Suppressor macrophage (primary cell): ENCODE measurements at regions not wholly inside any gene's neighbourhood (a gene's known extent, or its start where the extent isn't known, plus 50 kb on each side); places are given as distances from the start of the nearest gene placed in this dataset.

ENCODE experiments used
- DNase-seq, 4 experiments: peaks; one replicate each; pipeline ENCODE4 v3.0.0-alpha.2; 2020 to 2022

DNA sequence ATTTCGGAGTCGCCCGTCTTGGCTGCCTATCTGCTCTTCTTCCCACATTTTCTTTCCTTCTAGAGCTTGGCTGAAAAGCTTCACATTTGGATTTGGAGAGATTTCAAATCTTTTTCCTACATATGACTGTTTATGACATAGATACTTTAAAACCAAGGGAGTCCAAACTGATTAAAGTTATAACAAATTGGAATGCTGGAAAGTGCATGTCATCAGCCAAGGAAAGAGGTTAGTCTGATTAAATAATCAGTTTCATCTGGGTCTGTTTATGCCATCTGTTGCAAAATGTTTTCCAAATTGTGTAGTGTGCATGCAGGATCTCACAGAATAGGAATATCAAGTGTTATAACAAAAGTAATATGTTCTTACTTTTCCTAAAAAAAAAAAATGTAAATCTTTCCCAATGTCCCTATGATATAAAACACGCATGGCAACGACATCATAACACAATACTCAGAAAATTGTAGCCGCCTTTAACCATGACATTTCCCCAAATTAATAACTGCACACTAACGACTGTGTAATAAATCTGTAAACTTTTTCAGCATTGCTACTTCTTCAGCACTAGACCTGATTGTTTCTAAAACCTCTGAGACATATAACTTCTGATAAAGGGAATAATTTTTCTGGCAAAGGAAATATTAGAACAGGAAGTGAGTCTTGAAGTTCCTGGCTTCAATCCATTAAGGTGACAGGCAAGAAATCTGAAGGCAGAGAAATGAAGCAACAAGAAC, 230.2 kb upstream of the FOXQ1 start:
- DNase-seq = no peak

DNA sequence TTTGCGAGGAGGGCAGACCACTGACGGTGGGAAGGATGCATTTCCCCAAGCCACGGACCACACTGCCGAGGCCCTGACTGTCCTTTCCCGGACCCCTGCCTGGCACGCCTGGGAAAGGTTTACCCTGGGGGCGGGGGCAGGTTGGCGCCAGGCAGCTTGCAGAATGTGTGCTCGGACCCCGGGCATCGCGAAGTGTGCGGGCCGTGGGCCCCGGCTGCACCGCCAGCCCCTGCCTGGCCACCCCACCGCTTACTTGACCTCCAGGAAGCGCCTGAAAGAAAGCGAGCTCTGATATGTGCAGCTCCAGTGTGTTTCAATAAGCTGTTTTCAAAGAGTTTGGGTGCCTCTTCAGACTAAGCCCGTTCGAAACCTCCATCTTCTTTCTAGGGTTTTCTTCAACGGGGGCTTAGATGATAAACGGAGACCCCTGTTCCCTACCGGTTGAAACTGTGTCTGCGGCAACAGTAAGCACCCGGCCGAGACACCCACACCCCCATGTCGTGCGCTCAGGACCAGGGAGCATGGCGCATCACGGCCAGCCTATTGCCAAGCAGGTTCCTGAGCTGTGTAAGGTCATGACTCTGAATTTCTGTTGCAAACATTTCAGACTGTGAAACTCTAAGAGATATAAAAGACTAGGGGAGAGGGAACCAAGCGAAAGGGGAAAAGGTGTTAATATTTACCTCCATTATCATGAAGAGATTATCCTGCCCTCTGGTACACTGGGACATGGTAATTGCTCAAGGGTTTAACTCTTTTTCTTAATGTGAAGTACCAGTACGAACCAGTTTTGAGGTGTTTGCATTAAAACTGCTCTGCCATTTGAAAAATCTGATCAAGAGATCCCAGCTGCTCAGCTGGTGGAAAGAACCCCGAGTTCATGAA, 231.2 kb upstream of the FOXQ1 start:
- DNase-seq = no peak

DNA sequence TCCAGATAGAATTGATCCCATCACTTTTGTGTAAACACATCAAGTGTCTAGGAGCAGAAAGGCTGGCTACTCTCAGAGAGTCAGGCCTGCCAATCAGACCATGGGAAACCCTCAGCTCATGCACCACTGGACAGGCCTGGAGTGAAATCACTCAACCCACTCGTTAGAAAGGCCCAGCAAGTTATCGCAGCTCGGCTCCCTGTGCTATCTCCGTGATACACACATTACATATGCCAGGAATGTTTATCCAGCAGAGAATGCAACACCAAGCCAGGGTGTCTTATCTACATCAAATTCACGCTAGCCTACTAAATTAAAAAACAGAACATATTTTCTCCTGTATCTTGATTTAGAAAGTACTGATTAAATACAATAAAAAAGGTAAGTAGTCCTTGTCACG, 232.4 kb upstream of the FOXQ1 start:
- no peak for DNase-seq

DNA sequence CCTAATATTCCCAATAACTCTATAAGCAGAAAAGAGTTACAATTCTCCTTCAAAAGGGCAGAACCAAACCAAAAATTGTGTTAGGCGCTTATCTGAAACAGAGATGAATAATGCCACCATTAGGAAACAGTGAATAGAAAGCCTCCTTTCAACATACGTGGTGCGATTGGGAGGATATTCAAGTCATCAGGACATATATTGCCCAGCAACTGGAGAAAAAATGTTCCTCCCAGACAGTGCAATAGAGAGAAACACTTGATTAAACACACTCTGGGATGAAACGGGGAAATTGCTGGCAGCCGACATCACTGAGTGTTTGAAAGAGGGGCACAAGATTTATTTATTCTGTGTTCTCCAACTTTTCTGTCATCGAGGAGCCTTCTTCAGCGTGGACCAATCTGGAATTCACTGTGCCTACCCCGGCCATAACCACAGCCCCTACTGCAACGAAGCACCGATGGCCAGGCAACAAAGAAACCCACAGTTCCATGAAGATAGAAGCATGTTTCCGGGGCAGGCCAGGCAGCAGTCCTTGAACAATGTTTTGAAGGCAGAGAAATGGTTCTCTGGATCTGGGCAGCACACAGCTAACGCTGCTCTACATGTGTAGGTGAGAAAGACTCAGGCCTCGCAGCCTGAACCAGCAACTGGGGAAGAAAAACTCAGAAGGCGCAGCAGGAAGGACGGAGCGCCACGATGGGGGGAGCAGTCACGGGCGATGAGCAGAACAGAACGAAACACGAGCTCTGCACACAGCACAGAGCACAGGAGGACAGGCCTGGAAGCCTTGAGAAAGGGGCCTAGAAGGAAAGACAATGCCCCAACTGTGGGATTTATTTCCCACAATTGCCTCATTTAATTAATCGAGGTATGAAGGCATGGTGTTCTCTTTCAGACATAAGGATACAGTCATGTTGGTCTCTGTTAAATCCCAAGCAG, 234.2 kb upstream of the FOXQ1 start:
- DNase-seq = no peak

DNA sequence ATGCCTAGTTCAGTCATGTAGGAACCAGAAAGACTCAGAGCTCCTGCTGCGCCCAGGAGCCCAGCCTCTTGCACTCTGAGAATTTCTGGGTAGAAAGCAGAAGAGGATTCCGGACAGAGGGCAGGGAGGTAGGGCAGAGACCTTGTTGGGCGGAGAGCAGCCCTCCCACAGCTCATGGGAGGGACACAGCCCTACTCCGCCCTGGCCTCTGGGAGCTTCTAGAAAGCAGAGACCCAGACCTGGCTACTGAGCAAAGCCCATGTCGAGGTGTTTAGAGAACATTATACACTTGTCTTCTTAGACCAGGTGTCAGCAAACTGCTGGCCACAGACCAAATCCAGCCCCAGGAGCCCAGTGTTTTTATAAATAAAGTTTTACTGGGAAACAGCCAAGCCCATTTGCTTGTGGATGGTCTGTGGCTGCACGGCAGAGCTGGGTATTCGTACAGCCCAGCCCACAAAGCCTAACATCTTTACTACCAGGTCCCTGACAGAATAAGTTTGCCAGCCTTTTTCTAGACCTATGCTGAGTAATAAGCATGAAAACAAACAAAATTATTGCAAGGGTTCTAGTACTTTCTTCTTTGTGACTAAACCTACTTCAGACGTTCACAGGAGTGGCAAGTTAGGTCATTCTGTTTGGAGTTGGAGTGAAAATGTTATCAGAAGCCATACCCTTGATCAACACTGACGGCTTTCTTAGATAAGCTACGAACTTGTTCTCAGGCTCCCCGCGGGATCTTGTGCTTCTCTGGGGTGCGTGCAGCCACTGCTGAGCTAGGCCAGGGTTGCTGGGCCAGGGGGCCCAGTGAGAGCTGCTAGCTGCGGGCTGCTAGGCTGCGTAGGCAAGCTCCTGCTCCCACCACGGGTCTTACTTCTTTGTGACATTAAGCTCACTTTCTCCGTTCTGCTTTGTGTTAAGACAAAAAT, 235.1 kb upstream of the FOXQ1 start:
- DNase-seq = no peak

DNA sequence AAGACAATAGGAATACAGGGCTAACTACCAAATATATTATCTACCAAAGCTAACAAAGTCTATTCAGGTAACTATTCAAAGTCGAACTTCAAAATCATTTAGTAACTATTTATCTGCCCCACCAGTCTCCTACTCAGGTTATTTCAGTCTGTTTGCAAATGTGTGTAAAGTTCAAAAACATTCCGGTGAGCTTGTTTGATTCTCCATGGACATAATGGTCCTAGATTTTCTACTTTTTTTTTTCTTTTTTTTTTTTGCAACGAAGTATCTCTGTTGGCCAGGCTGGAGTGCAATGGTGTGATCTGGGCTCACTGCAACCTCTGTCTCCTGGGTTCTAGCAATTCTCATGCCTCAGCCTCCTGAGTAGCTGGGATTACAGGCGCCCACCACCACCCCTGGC, 236.0 kb upstream of the FOXQ1 start:
- DNase-seq = no peak

DNA sequence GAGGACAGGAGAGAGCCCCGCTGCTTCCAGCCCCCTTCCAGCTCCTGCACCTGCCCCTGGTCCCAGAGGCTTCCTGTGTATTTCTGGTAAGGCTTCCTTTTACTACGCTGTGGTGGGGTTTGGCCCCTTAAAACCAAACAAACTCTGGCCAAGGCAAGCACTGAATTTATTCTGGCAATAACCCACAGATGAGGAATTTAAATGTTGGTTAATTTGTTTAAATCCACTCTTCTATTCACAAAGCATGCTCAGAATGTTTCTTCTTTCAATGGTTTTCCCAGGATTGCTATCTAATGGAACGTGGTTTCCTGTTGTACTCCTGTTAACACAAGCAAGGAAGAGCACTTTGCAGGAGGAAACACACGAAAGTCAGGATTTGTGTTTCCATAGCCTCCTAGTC, 236.5 kb upstream of the FOXQ1 start:
- no peak for DNase-seq

DNA sequence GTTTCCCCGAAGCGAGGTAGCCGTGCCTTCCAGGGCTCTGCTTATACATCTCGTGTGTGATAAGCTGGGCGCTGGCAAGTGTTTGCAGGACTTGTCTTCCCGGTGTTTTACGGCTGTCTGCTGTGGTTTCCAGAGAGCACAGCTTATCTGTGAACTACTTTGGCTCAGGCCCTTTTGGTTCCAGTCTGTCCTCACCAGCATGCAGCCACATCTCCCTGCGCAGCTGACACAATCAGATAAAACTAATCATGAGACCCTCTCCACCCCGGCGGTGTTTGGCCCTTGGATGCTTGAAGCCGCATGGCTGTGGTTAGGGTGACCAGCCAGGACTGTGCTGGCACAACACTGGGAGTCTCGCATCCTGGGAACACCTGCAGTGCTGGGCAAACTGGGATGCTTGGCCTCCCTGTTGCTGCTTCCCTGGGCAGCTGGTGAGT, 241.8 kb upstream of the FOXQ1 start:
- no peak for DNase-seq

DNA sequence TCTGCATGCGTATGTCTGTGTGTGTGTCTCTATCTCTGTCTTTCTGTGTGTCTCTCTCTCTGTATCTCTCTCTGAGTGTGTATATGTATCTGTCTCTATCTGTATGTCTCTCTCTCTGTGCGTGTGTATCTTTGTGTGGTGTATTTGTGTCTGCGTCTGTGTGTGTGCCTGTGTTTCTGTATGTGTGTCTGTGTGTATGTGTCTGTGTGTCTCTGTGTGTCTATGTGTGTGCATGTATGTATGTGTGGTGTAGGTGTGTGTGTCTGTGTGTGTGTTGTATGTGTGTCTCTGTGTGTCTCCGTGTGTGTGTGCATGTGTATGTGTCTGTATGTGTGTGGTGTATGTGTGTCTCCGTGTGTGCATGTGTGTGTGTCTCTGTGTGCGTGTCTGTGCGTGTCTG, 243.0 kb upstream of the FOXQ1 start:
- no peak for DNase-seq

DNA sequence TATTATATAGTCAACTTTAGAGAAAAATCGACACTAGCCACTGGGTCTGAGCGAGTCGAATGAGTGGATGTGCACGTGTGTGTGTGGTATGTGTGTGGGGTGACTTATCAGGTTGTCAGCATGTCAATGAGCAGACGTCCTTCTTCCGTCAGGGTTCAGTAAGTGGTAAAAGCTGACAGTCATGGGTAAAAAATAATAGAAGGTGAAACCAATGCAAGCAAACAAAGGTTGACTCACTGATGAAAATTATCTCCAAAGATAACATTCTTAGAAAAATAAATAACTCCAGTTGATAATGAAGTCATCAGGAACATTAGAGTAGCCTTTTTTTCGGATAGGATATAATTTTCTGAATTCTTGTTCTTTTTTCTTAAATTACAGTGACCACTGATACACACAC, 243.8 kb upstream of the FOXQ1 start:
- DNase-seq = no peak

DNA sequence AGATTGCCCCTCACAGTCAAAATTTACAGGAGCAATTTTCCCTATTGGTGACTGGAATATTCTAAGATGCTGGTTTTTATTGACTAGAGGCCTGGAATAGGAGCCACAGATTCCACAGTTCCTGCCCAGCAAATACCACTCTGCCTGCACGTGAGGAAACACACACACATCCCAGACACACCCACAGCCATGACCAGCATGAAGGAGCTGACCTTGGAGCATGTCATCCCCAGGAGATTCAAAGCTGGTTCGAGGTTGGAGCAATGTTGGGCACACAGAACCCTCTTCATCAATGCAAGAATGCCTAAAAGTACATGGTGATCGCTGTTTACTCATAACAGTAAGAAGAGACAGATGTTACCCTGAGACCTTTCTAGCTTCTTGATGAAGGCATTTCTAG, 244.6 kb upstream of the FOXQ1 start:
- no peak for DNase-seq

DNA sequence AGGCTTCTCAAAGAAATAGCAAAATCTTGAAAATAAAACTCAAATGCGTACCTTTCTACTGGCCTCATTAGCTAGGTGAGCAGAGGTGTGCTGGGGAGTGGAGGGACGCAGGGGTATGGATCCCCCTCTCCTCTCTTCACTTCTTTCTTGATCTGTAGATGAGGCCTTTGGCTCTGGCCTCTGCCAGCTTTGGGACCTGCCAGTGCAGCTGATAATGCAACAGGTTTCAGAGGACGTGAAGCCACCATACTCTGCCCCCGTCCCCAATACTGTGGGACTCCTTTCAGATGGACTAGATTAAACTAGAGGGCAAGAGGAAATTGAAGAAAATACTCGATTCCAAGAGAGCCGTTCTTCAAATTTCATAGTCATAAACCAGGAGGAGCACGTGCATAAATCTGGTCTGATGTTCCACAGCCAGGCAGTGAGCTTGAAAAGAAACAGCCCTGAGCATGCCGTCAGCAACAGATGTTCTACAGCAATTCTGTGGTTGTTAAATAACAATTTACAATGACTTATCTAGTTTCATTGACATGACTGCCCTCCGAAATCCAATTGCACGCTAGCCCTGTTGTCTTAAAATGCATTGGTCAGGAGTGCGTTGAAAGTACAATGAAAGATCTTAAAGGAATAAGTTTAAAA, 245.3 kb upstream of the FOXQ1 start:
- DNase-seq = no peak

DNA sequence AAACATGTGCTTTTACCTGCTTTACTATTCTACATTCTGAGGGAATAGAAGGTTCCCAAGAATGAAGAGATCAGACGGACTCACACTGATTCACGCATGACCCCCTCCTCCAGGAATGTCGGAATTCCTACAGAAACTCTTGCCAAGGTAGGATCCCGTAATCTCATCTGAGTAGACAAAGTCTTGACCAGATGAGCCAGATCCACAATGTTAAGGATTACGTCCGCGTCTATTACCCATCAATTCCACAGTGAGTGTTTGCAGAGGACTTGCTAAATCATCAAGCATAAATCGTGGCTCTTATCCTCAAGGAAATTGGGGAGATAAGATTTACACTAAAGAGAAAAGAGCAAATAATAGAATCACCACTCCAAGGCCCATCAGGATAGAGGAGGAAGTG, 245.9 kb upstream of the FOXQ1 start:
- DNase-seq = no peak

DNA sequence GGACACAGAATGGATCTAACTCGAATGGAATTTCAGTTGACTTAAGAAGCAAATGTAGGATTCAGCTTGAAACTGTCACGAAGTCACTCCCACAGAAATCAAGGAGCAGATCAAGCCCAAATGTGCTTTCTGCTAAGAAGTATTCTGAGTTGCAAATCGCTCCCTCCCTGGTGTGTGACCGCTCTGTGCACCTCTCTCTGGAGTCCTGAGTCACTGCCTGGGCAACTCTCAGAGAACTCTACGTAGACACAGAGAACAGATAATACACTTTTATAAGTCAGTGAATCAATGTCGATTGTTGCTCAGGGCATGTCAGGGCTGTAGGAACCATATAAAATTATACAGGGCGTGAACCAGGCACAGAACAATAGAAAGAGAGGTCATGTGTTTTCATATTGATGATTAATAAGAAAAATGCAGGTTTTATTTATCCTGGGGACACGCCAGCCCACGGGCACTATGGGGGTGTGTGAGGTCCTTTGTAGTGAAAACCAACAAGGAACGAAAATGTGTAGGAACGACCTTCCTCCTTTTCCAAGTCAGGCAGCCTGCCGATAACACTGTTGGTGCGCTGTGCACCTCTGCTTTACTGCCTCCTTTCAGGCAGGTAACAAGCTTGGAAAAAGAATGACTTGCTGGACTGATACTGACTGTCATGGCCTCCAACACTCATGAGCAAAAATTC, 248.1 kb upstream of the FOXQ1 start:
- DNase-seq = no peak

DNA sequence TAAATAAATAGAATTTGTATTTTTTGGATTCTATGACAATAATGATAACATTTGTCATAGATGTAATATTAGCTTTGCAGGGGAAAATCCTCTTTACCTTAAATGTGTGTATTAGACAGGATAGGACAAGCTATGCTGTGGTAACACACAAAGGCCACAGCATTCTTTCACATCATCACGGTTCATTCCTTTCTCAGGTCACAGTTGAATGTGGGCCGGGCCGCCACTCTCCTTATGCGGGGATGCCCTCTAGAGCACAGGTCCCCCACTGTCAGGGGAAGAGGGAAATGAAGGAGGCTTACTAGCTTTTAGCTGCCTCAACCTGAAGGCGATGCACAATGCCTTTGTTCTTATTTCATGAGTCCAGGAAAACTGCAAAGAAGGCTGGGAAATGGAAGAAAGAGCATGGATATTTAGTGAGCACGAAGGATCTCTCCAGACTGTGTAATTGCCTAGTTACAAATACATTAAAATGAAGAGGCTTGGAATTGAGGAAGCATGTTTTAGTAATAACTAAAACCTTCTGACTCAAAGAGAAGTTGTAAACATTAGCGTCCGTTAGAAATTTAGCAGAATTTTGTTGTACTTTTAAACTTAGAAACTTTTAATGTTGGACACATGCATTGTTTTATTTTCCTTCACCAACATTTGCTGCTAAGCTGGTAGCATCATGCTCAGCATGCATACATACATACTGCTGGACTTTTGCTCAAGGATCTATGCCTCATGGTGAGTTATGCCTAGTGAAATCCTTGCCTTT, 248.9 kb upstream of the FOXQ1 start:
- DNase-seq = no peak

DNA sequence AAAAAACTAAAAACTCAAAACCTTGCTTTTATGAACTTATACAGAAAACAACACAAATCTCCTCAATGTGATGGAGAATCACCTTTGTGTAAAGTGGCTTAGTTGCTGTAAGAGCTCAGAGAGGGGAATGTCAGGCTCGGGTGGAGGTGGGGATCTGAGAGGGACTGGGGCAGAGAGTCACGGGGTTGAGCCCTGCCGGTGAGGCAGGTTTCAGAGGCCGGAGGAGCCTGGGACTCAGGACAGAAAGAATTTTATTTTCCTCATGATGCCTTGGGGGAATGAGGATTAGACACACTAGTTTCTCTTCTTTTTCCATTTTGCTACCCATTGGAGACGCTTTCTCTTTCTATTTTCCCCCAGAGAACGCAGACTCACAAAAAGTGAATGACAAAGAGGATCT, 252.3 kb upstream of the FOXQ1 start:
- no peak for DNase-seq

DNA sequence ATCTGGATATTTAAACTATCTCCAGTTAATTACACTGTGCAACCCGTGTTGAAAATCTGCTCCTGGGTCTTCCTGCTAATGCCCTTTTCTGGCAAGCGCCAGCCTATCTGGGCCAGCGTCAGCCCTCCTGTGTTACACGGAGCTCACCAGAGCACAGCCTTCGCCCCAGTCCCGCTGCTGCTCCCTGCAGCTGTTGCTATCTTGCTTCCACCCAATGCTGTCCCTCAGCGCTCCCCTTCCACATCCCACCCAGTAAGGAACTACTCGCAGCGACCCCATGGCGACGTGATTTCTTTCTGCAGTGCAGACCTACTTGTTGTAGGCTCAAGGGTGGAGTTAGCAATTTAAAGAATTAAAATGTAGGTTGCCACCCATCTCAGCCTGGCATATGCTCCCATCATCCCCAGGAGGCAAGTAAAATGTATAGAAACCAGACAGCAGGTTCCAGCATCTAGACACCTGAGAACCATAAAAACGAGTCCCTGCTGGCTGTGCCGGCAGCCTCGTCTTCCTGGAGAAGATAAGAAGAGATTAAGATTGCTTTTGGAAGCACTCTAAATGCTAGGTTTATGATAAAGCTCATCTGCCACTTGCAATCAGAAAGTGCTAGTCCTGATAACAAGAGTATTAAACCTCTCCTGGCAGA, 254.3 kb upstream of the FOXQ1 start:
- DNase-seq = no peak

DNA sequence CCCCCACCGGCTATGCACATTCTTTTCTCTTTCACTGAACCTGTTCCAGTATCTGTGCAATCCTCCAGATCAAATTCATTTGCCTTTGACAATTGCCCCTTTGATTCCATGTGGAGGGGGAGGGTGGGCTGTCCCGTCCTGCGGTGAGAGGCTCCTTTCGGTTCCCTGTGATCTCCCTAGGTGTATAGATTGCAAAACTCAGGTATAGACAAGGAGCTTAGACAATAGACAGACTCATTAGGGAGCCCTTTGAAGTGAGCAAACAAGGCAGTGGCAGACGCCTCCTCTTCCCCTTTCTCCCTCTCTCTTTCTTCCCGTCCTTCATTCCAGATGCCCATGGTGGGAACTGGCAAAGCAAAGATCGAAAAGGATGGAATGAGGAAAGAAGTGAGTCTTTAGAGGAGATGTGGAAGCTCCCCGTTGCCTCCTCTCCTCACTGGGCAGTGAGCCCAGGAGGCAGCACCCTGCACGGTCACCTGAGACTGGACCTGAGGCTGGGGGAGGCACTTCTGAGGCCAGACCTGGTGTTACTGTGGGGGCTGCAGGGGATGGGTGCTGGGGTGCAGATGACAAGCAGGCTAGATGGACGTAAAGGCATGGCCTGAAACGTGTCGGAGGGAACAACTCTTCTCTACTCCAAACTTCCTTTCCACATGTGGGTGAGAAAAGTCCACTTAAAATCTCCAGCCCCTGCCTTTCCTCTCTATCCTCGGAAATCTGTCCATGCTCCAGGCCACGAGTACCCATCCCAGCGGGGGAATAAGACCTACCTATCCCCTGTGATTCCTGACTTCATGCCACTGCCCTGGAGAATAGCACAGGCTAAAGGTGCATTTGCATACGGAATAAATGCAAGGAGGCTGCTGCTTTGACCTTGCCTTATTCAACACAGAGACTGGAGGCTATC, 256.6 kb upstream of the FOXQ1 start:
- DNase-seq = no peak
